Kidney epithelial cell (primary cell): ENCODE measurements at regions not wholly inside any gene's neighbourhood (a gene's known extent, or its start where the extent isn't known, plus 50 kb on each side); places are given as distances from the start of the nearest gene placed in this dataset.
"Not testable (repeated sequence)": the region's sequence is repeated elsewhere in the genome, so short reads cannot be mapped to it uniquely, and the experiment has no call there.

Experiments used
- DNase-seq: peaks from one replicate; pipeline ENCODE4 v3.0.0-alpha.2; 2010; ENCODE audit warnings: low read depth
- H3K27me3 ChIP-seq: 2 replicates; pipeline ENCODE4 v1.6.0; 2011; ENCODE audit warnings: low read length; ENCODE audit not compliant: control insufficient read depth, insufficient read depth
- H3K36me3 ChIP-seq: 2 replicates; pipeline ENCODE4 v1.5.1; 2011; ENCODE audit warnings: low read length; ENCODE audit not compliant: control insufficient read depth, insufficient read depth
- H3K4me3 ChIP-seq: 2 replicates; pipeline ENCODE4 v1.5.1; 2011; ENCODE audit warnings: low read depth, mild to moderate bottlenecking, control low read depth, low read length
- CTCF ChIP-seq: IDR thresholded peaks from 2 replicates; pipeline ENCODE4 v1.5.1; 2011; ENCODE audit warnings: mild to moderate bottlenecking, moderate library complexity, low read length, control low read depth, inconsistent platforms; ENCODE audit not compliant: insufficient read depth, poor library complexity, severe bottlenecking

GRCh38 chr12:13523536-13524307 is 327.2 kb downstream of the EMP1 start:
- Histone ChIP-seq H3K36me3 (no peaks in the 10 kb centered on the region), H3K27me3 (no peaks in the 10 kb centered on the region), H3K4me3 (no peak overlapping the region)
- DNase-seq: no peak
- no peak for TF ChIP-seq CTCF

GRCh38 chr12:13518034-13518433 is 321.5 kb downstream of the EMP1 start:
- not testable (repeated sequence) for H3K27me3 ChIP-seq, H3K36me3 ChIP-seq, H3K4me3 ChIP-seq, DNase-seq

- H3K4me3 ChIP-seq: no peak overlapping the region
- DNase-seq: no peak
- TF ChIP-seq CTCF: no peak
- H3K36me3 ChIP-seq: no peaks in the 10 kb centered on the region
- no peaks in the 10 kb centered on the region for H3K27me3 ChIP-seq
Measured at GRCh38 chr12:13509740-13510139, 313.2 kb downstream of the EMP1 start.

- H3K27me3 ChIP-seq: no peaks in the 10 kb centered on the region
Measured at GRCh38 chr12:13505636-13506035, 309.1 kb downstream of the EMP1 start.

GRCh38 chr12:13505224-13505623 is 308.7 kb downstream of the EMP1 start:
- no peak for DNase-seq

More at GRCh38 chr12:13505636-13506035, 309.1 kb downstream of the EMP1 start:
- DNase-seq: no peak
- no peak overlapping the region for H3K4me3 ChIP-seq
- H3K36me3 ChIP-seq: no peaks in the 10 kb centered on the region
- TF ChIP-seq CTCF: no peak

GRCh38 chr12:13504736-13505135 is 308.2 kb downstream of the EMP1 start:
- no peak for TF ChIP-seq CTCF

More at GRCh38 chr12:13505224-13505623, 308.7 kb downstream of the EMP1 start:
- TF ChIP-seq CTCF: no peak
- Histone ChIP-seq H3K4me3 (no peak overlapping the region), H3K36me3 (no peaks in the 10 kb centered on the region), H3K27me3 (no peaks in the 10 kb centered on the region)

More at GRCh38 chr12:13504736-13505135, 308.2 kb downstream of the EMP1 start:
- Histone ChIP-seq H3K4me3 (no peak overlapping the region), H3K27me3 (no peaks in the 10 kb centered on the region), H3K36me3 (no peaks in the 10 kb centered on the region)
- no peak for DNase-seq
